CD4-positive, alpha-beta memory T cell (primary cell): ENCODE measurements at regions not wholly inside any gene's neighbourhood (a gene's known extent, or its start where the extent isn't known, plus 50 kb on each side); places are given as distances from the start of the nearest gene placed in this dataset.

ENCODE experiments used
- CTCF ChIA-PET: fragments of 350-600 bp; sonication (Branson Sonifier 250); formaldehyde crosslinking; loops from one replicate; lab custom pipeline; 2021; ENCODE audit warnings: inconsistent platforms; ENCODE audit not compliant: partially characterized antibody; lab: Charles Lee
- POLR2A ChIA-PET: fragments of 350-600 bp; sonication (Branson Sonifier 250); formaldehyde crosslinking; loops from one replicate; lab custom pipeline; 2021; ENCODE audit not compliant: partially characterized antibody; lab: Charles Lee
- DNase-seq, 5 donors: peaks; one replicate each; pipeline versions ENCODE4 v3.0.0 to v3.0.0-alpha.2; 2020 to 2022; ENCODE audit warnings: mixed read lengths in 1 of 5
- H3K27ac ChIP-seq: one replicate; pipeline ENCODE4 v1.7.0; 2013; ENCODE audit warnings: low read depth, low read length
- H3K27me3 ChIP-seq: 2 replicates; pipeline ENCODE4 v1.7.0; 2013; ENCODE audit warnings: mild to moderate bottlenecking, low read length, moderate library complexity; ENCODE audit not compliant: insufficient read depth
- H3K36me3 ChIP-seq: 2 replicates; pipeline ENCODE4 v1.7.0; 2013; ENCODE audit warnings: mild to moderate bottlenecking, low read length, moderate library complexity; ENCODE audit not compliant: insufficient read depth
- H3K4me1 ChIP-seq: 2 replicates; pipeline ENCODE4 v1.7.0; 2013; ENCODE audit warnings: mild to moderate bottlenecking, low read length, moderate library complexity; ENCODE audit not compliant: insufficient read depth
- H3K4me3 ChIP-seq, 2 donors: one replicate each; pipeline ENCODE4 v1.7.0; 2013; ENCODE audit warnings: low read length in 2 of 2, mild to moderate bottlenecking in 1 of 2
- H3K9me3 ChIP-seq, 2 donors: one replicate each; pipeline ENCODE4 v1.7.0; 2013; ENCODE audit warnings: low read length in 2 of 2, control low read depth in 1 of 2; ENCODE audit not compliant: control insufficient read depth in 1 of 2
- H3K27ac Mint-ChIP-seq, 7 donors: one replicate each; pipeline ENCODE4 v1.8.0; 2020 to 2021; ENCODE audit warnings: mixed read lengths in 7 of 7, mild to moderate bottlenecking in 6 of 7, inconsistent platforms in 3 of 7, moderate library complexity in 3 of 7
- H3K27me3 Mint-ChIP-seq, 2 donors: one replicate each; pipeline ENCODE4 v1.8.0; 2020 to 2021; ENCODE audit warnings: mixed read lengths in 2 of 2
- H3K36me3 Mint-ChIP-seq, 2 donors: one replicate each; pipeline ENCODE4 v1.8.0; 2020 to 2021; ENCODE audit warnings: mixed read lengths in 2 of 2, inconsistent platforms in 1 of 2, mild to moderate bottlenecking in 1 of 2
- H3K4me1 Mint-ChIP-seq, 4 donors: one replicate each; pipeline ENCODE4 v1.8.0; 2020 to 2021; ENCODE audit warnings: mixed read lengths in 4 of 4, mild to moderate bottlenecking in 1 of 4
- H3K4me3 Mint-ChIP-seq, 8 donors: one replicate each; pipeline ENCODE4 v1.8.0; 2020 to 2021; ENCODE audit warnings: mixed read lengths in 8 of 8, mild to moderate bottlenecking in 7 of 8, moderate library complexity in 6 of 8, inconsistent platforms in 3 of 8
- H3K9me3 Mint-ChIP-seq, 8 donors: one replicate each; pipeline ENCODE4 v1.8.0; 2020 to 2021; ENCODE audit warnings: mixed read lengths in 8 of 8, mild to moderate bottlenecking in 5 of 8, inconsistent platforms in 3 of 8, moderate library complexity in 1 of 8
- intact Hi-C: fragments of 100-400 bp; cut with micrococcal nuclease; formaldehyde crosslinking; loops from one replicate; pipeline ENCODE4 v1.15.1; 2023

- CTCF ChIA-PET: interaction anchor here (0.7 to 1.0 kb wide), 2 partner anchors 10 to 467 kb away, joined by 3 read pairs; no protein-coding TSS in a partner anchor
- H3K4me3 ChIP-seq: no peak overlapping the region
- POLR2A ChIA-PET: no interaction called here
Measured at GRCh38 chr12:11565752-11566151, 83.7 kb upstream of the ETV6 start.

GRCh38 chr12:11568155-11568761 is 81.2 kb upstream of the ETV6 start:
- no peaks in the 10 kb centered on the region for H3K27me3 Mint-ChIP-seq
- peaks cover 0 to 2% (median 0%) of the 10 kb centered on the region in 8 donors for H3K9me3 Mint-ChIP-seq
- H3K4me3 Mint-ChIP-seq: no peak overlapping the region
- ChIA-PET POLR2A (no interaction called here), CTCF (no interaction called here)
- Histone ChIP-seq H3K9me3 (no peaks in the 10 kb centered on the region), H3K4me3 (no peak overlapping the region), H3K27ac (no peak overlapping the region), H3K36me3 (no peaks in the 10 kb centered on the region), H3K4me1 (no peaks in the 10 kb centered on the region), H3K27me3 (no peaks in the 10 kb centered on the region)
- peaks cover 0 to 1% (median 0%) of the 10 kb centered on the region in 4 donors for H3K4me1 Mint-ChIP-seq
- intact Hi-C loops: no loop called here
- DNase-seq: no peak
- H3K27ac Mint-ChIP-seq: no peak overlapping the region
- H3K36me3 Mint-ChIP-seq: no peaks in the 10 kb centered on the region

More at GRCh38 chr12:11565752-11566151, 83.7 kb upstream of the ETV6 start:
- H3K9me3 ChIP-seq: no peaks in the 10 kb centered on the region
- Mint-ChIP-seq H3K36me3 (no peaks in the 10 kb centered on the region), H3K4me3 (no peak overlapping the region), H3K27me3 (no peaks in the 10 kb centered on the region), H3K27ac (no peak overlapping the region), H3K4me1 (peaks cover 0 to 1% (median 0%) of the 10 kb centered on the region in 4 donors), H3K9me3 (peaks cover 0 to 2% (median 0%) of the 10 kb centered on the region in 8 donors)
- no peaks in the 10 kb centered on the region for H3K36me3 ChIP-seq
- intact Hi-C loops: no loop called here
- H3K27ac ChIP-seq: no peak overlapping the region
- no peaks in the 10 kb centered on the region for H3K4me1 ChIP-seq
- no peaks in the 10 kb centered on the region for H3K27me3 ChIP-seq
- DNase-seq: no peak

- Histone ChIP-seq H3K9me3 (no peaks in the 10 kb centered on the region), H3K4me1 (no peaks in the 10 kb centered on the region), H3K27me3 (no peaks in the 10 kb centered on the region), H3K27ac (no peak overlapping the region), H3K4me3 (no peak overlapping the region), H3K36me3 (no peaks in the 10 kb centered on the region)
- ChIA-PET CTCF (no interaction called here), POLR2A (no interaction called here)
- intact Hi-C loops: no loop called here
- Mint-ChIP-seq H3K4me1 (peaks cover 0 to 1% (median 0%) of the 10 kb centered on the region in 4 donors), H3K4me3 (no peak overlapping the region), H3K9me3 (peaks cover 0 to 2% (median 0%) of the 10 kb centered on the region in 8 donors), H3K27me3 (no peaks in the 10 kb centered on the region), H3K36me3 (peaks cover 0 to under 1% of the 10 kb centered on the region in 2 donors), H3K27ac (no peak overlapping the region)
- DNase-seq: no peak
Measured at GRCh38 chr12:11568762-11569478, 80.6 kb upstream of the ETV6 start.

GRCh38 chr12:11569716-11570115 is 79.8 kb upstream of the ETV6 start:
- H3K36me3 ChIP-seq: no peaks in the 10 kb centered on the region
- Mint-ChIP-seq H3K4me3 (no peak overlapping the region), H3K4me1 (peaks cover 0 to 1% (median 0%) of the 10 kb centered on the region in 4 donors), H3K27me3 (no peaks in the 10 kb centered on the region), H3K27ac (no peak overlapping the region), H3K9me3 (peaks cover 0 to 6% (median 0%) of the 10 kb centered on the region in 8 donors), H3K36me3 (peaks cover 0 to 4% of the 10 kb centered on the region in 2 donors)
- no peaks in the 10 kb centered on the region for H3K27me3 ChIP-seq
- no peak for DNase-seq
- H3K27ac ChIP-seq: no peak overlapping the region
- CTCF ChIA-PET: no interaction called here
- H3K4me1 ChIP-seq: no peaks in the 10 kb centered on the region
- intact Hi-C loops: no loop called here
- POLR2A ChIA-PET: no interaction called here
- no peaks in the 10 kb centered on the region for H3K9me3 ChIP-seq
- H3K4me3 ChIP-seq: no peak overlapping the region

DNA sequence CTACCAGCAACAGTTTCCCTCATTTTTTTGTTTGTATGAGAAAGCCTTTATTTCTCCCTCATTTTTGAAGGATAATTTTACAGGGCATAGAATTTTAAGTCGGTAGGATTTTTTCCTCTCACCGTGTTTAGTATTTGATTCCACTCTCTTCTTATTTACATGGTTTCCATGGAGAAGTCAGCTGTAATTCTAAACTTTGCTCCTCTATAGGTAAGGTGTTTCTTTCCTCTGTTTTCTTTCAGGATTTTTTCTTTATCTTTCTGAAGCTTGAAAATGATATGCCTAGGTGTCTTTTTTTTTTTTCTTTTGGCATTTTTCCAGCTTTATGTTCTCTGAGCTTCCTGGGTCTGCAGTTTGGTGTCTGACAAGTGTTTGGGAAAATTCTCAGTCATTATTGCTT is 75.6 kb upstream of the ETV6 start:
- no peaks in the 10 kb centered on the region for H3K27me3 ChIP-seq
- H3K36me3 ChIP-seq: no peaks in the 10 kb centered on the region
- no peaks in the 10 kb centered on the region for H3K4me1 ChIP-seq
- H3K27ac ChIP-seq: no peak overlapping the region
- CTCF ChIA-PET: interaction anchor here (18.7 kb wide), 1 partner anchor 462 kb away, joined by 388 read pairs; no protein-coding TSS in a partner anchor
- Mint-ChIP-seq H3K27ac (no peak overlapping the region), H3K4me3 (no peak overlapping the region), H3K4me1 (no peaks in the 10 kb centered on the region), H3K9me3 (peaks cover 0 to 6% (median 0%) of the 10 kb centered on the region in 8 donors), H3K36me3 (peaks cover 0 to 4% of the 10 kb centered on the region in 2 donors), H3K27me3 (peaks cover 0 to 1% of the 10 kb centered on the region in 2 donors)
- H3K9me3 ChIP-seq: no peaks in the 10 kb centered on the region
- H3K4me3 ChIP-seq: no peak overlapping the region
- intact Hi-C loops: no loop called here
- DNase-seq: no peak
- POLR2A ChIA-PET: no interaction called here

GRCh38 chr12:11576104-11576503 is 73.4 kb upstream of the ETV6 start:
- Histone ChIP-seq H3K4me1 (no peaks in the 10 kb centered on the region), H3K9me3 (no peaks in the 10 kb centered on the region), H3K27ac (no peak overlapping the region), H3K36me3 (no peaks in the 10 kb centered on the region), H3K4me3 (no peak overlapping the region), H3K27me3 (no peaks in the 10 kb centered on the region)
- Mint-ChIP-seq H3K27ac (no peak overlapping the region), H3K4me1 (peaks cover 0 to under 1% (median under 1%) of the 10 kb centered on the region in 4 donors), H3K36me3 (peaks cover 0 to 4% of the 10 kb centered on the region in 2 donors), H3K9me3 (peaks cover 0 to 6% (median 0%) of the 10 kb centered on the region in 8 donors), H3K4me3 (no peak overlapping the region), H3K27me3 (peaks cover 1 to 2% of the 10 kb centered on the region in 2 donors)
- DNase-seq: no peak
- ChIA-PET CTCF (interaction anchor here (18.7 kb wide), 1 partner anchor 459 kb away, joined by 388 read pairs; no protein-coding TSS in a partner anchor), POLR2A (no interaction called here)
- intact Hi-C loops: no loop called here

DNA sequence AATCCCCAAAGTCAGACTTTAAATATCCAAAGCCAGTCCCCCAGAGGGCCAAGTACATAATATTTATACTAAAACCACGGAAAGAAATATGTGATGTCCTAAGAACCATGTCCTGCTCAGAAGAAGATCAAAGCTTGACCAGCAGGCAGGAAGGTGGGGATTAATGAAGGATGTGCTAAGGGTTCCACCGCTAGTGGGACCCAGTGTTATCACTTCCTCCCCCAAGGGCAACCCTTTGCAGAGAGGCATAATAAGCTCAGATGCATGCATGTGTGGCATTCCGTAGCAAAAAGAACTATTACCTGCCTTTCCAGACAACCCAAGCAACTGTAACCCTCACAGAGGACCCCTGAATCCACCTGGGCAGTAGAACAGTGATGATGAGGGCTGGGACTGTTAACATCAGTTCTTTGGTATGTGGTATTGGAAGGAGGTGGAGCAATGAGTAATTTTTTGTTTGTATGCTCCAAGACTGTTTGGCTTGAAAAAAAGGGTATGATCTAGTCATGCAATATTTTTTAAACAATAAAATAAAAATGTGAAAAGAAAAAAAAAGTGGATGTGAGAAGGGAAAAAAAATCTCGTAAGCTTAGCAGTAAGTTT is 71.7 kb upstream of the ETV6 start:
- Histone ChIP-seq H3K27ac (no peak overlapping the region), H3K9me3 (no peaks in the 10 kb centered on the region), H3K27me3 (no peaks in the 10 kb centered on the region), H3K4me1 (peaks cover 3% of the 10 kb centered on the region), H3K4me3 (no peak overlapping the region), H3K36me3 (no peaks in the 10 kb centered on the region)
- Mint-ChIP-seq H3K27me3 (peaks cover 1 to 2% of the 10 kb centered on the region in 2 donors), H3K4me1 (peaks cover 0 to 4% (median 3%) of the 10 kb centered on the region in 4 donors), H3K9me3 (peaks cover 0 to 6% (median 0%) of the 10 kb centered on the region in 8 donors), H3K4me3 (no peak overlapping the region), H3K27ac (no peak overlapping the region), H3K36me3 (peaks cover 0 to 4% of the 10 kb centered on the region in 2 donors)
- DNase-seq: no peak
- POLR2A ChIA-PET: no interaction called here
- intact Hi-C loops: no loop called here
- CTCF ChIA-PET: interaction anchor here (1.0 to 18.7 kb wide), 5 partner anchors 29 to 756 kb away, joined by 3 to 388 read pairs (median 31); no protein-coding TSS in a partner anchor
